ENCODE measurements at regions not wholly inside any gene's neighbourhood (a gene's known extent, or its start where the extent isn't known, plus 50 kb on each side); places are given as distances from the start of the nearest gene placed in this dataset.

GRCh38 chr2:198440833-198441232 is 636.4 kb downstream of the PLCL1 start:
- H3K27me3 ChIP-seq (replicated peaks; ENCODE audit: insufficient read depth), result no peaks in the 10 kb centered on the region
- no peak overlapping the region for H2AFZ ChIP-seq
- H3F3A ChIP-seq (ENCODE audit: insufficient read depth), result peaks cover 18% of the 10 kb centered on the region
- H3K36me3 ChIP-seq (ENCODE audit: low read depth), result no peaks in the 10 kb centered on the region
- H3K9ac ChIP-seq, result no peak overlapping the region
- H3K4me1 ChIP-seq (ENCODE audit: insufficient read depth), result peaks cover 22% of the 10 kb centered on the region
- H3K4me2 ChIP-seq (ENCODE audit: unreplicated experiment), result no peak overlapping the region
- H3K27ac ChIP-seq, result no peak overlapping the region
- H3K9me2 ChIP-seq (ENCODE audit: insufficient read depth), result no peaks in the 10 kb centered on the region
- no peak overlapping the region for H3K4me3 ChIP-seq
- H4K20me1 ChIP-seq (ENCODE audit: insufficient read depth), result no peaks in the 10 kb centered on the region
- no peaks in the 10 kb centered on the region for H3K9me3 ChIP-seq (ENCODE audit: low read depth)
- no peak for DNase-seq
- WGBS, 2 experiments (ENCODE audit: low coverage in 1 of 2, low lambda C conversion rate in 2 of 2, missing lambda C conversion rate in 2 of 2), result 72 to 81% methylated on average over 2 of the region's 2 CpGs
- TF ChIP-seq EZH2phosphoT487 (IDR thresholded peaks at IDR 0.05; ENCODE audit: insufficient read depth, low read depth), result no peak
- no peak for TF ChIP-seq EZH2 (IDR thresholded peaks at IDR 0.05; ENCODE audit: insufficient read depth, poor library complexity, severe bottlenecking)
- no peaks in the 10 kb centered on the region for H3K79me2 ChIP-seq (ENCODE audit: insufficient read depth)
- in situ Hi-C loops (cut with MboI), result no loop called here

GRCh38 chr2:198438331-198438730 is 633.9 kb downstream of the PLCL1 start:
- in situ Hi-C loops (cut with MboI), result no loop called here
- Histone ChIP-seq H3K4me2 (ENCODE audit: unreplicated experiment) (no peak overlapping the region), H3K27ac (no peak overlapping the region), H3K9me2 (ENCODE audit: insufficient read depth) (no peaks in the 10 kb centered on the region), H3K79me2 (ENCODE audit: insufficient read depth) (no peaks in the 10 kb centered on the region), H3K27me3 (replicated peaks; ENCODE audit: insufficient read depth) (no peaks in the 10 kb centered on the region), H3K4me1 (ENCODE audit: insufficient read depth) (peaks cover 22% of the 10 kb centered on the region), H4K20me1 (ENCODE audit: insufficient read depth) (no peaks in the 10 kb centered on the region), H3K4me3 (no peak overlapping the region), H3K9ac (no peak overlapping the region), H3K9me3 (ENCODE audit: low read depth) (no peaks in the 10 kb centered on the region), H3F3A (ENCODE audit: insufficient read depth) (peaks cover 18% of the 10 kb centered on the region), H2AFZ (no peak overlapping the region), H3K36me3 (ENCODE audit: low read depth) (no peaks in the 10 kb centered on the region)
- TF ChIP-seq EZH2 (IDR thresholded peaks at IDR 0.05; ENCODE audit: insufficient read depth, poor library complexity, severe bottlenecking) (no peak), EZH2phosphoT487 (IDR thresholded peaks at IDR 0.05; ENCODE audit: insufficient read depth, low read depth) (no peak)
- WGBS, 2 experiments (ENCODE audit: low coverage in 1 of 2, low lambda C conversion rate in 2 of 2, missing lambda C conversion rate in 2 of 2), result 75 to 80% methylated on average over 1 of the region's 1 CpG
- peak; percentile 16 for DNase-seq

- Histone ChIP-seq H3K36me3 (ENCODE audit: low read depth) (no peaks in the 10 kb centered on the region), H3K4me3 (no peak overlapping the region), H3K9me2 (ENCODE audit: insufficient read depth) (no peaks in the 10 kb centered on the region), H3F3A (ENCODE audit: insufficient read depth) (no peaks in the 10 kb centered on the region), H3K27ac (no peak overlapping the region), H2AFZ (no peak overlapping the region), H4K20me1 (ENCODE audit: insufficient read depth) (no peaks in the 10 kb centered on the region), H3K79me2 (ENCODE audit: insufficient read depth) (no peaks in the 10 kb centered on the region), H3K4me2 (ENCODE audit: unreplicated experiment) (no peak overlapping the region), H3K9me3 (ENCODE audit: low read depth) (no peaks in the 10 kb centered on the region), H3K27me3 (replicated peaks; ENCODE audit: insufficient read depth) (no peaks in the 10 kb centered on the region), H3K4me1 (ENCODE audit: insufficient read depth) (no peaks in the 10 kb centered on the region), H3K9ac (no peak overlapping the region)
- DNase-seq, result no peak
- in situ Hi-C loops (cut with MboI), result no loop called here
- no peak for TF ChIP-seq EZH2phosphoT487 (IDR thresholded peaks at IDR 0.05; ENCODE audit: insufficient read depth, low read depth)
- no peak for TF ChIP-seq EZH2 (IDR thresholded peaks at IDR 0.05; ENCODE audit: insufficient read depth, poor library complexity, severe bottlenecking)
- 10 to 11% methylated on average over 1 of the region's 1 CpG for WGBS, 2 experiments (ENCODE audit: low coverage in 1 of 2, low lambda C conversion rate in 2 of 2, missing lambda C conversion rate in 2 of 2)
These were observed 619.7 kb downstream of the PLCL1 start for GRCh38 chr2:198424112-198424511.

GRCh38 chr2:198417836-198418235 is 613.4 kb downstream of the PLCL1 start:
- Histone ChIP-seq H3K9ac (no peak overlapping the region), H2AFZ (no peak overlapping the region), H3K4me2 (ENCODE audit: unreplicated experiment) (no peak overlapping the region), H3K79me2 (ENCODE audit: insufficient read depth) (no peaks in the 10 kb centered on the region), H3K9me2 (ENCODE audit: insufficient read depth) (no peaks in the 10 kb centered on the region), H4K20me1 (ENCODE audit: insufficient read depth) (no peaks in the 10 kb centered on the region), H3K9me3 (ENCODE audit: low read depth) (no peaks in the 10 kb centered on the region), H3K36me3 (ENCODE audit: low read depth) (no peaks in the 10 kb centered on the region), H3K27ac (no peak overlapping the region), H3F3A (ENCODE audit: insufficient read depth) (no peaks in the 10 kb centered on the region), H3K4me1 (ENCODE audit: insufficient read depth) (no peaks in the 10 kb centered on the region), H3K4me3 (no peak overlapping the region), H3K27me3 (replicated peaks; ENCODE audit: insufficient read depth) (no peaks in the 10 kb centered on the region)
- 77 to 82% methylated on average over 3 of the region's 3 CpGs for WGBS, 2 experiments (ENCODE audit: low coverage in 1 of 2, low lambda C conversion rate in 2 of 2, missing lambda C conversion rate in 2 of 2)
- in situ Hi-C loops (cut with MboI), result no loop called here
- no peak for DNase-seq
- TF ChIP-seq EZH2 (IDR thresholded peaks at IDR 0.05; ENCODE audit: insufficient read depth, poor library complexity, severe bottlenecking), result no peak
- no peak for TF ChIP-seq EZH2phosphoT487 (IDR thresholded peaks at IDR 0.05; ENCODE audit: insufficient read depth, low read depth)

- H3K9me2 ChIP-seq (ENCODE audit: insufficient read depth), result no peaks in the 10 kb centered on the region
- WGBS, 2 experiments (ENCODE audit: low coverage in 1 of 2, low lambda C conversion rate in 2 of 2, missing lambda C conversion rate in 2 of 2), result 44 to 65% methylated on average over 2 of the region's 2 CpGs
- no peaks in the 10 kb centered on the region for H3K4me1 ChIP-seq (ENCODE audit: insufficient read depth)
- no peaks in the 10 kb centered on the region for H3K27me3 ChIP-seq (replicated peaks; ENCODE audit: insufficient read depth)
- no peak overlapping the region for H3K4me3 ChIP-seq
- H3K27ac ChIP-seq, result no peak overlapping the region
- in situ Hi-C loops (cut with MboI), result no loop called here
- no peak for TF ChIP-seq EZH2 (IDR thresholded peaks at IDR 0.05; ENCODE audit: insufficient read depth, poor library complexity, severe bottlenecking)
- TF ChIP-seq EZH2phosphoT487 (IDR thresholded peaks at IDR 0.05; ENCODE audit: insufficient read depth, low read depth), result no peak
- no peaks in the 10 kb centered on the region for H3F3A ChIP-seq (ENCODE audit: insufficient read depth)
- H3K9ac ChIP-seq, result no peak overlapping the region
- H3K36me3 ChIP-seq (ENCODE audit: low read depth), result no peaks in the 10 kb centered on the region
- no peaks in the 10 kb centered on the region for H3K79me2 ChIP-seq (ENCODE audit: insufficient read depth)
- no peaks in the 10 kb centered on the region for H4K20me1 ChIP-seq (ENCODE audit: insufficient read depth)
- H3K4me2 ChIP-seq (ENCODE audit: unreplicated experiment), result no peak overlapping the region
- DNase-seq, result no peak
- no peak overlapping the region for H2AFZ ChIP-seq
- H3K9me3 ChIP-seq (ENCODE audit: low read depth), result no peaks in the 10 kb centered on the region
These were observed 610.6 kb downstream of the PLCL1 start for GRCh38 chr2:198414976-198415375.
